ENCODE measurements at regions not wholly inside any gene's neighbourhood (a gene's known extent, or its start where the extent isn't known, plus 50 kb on each side); places are given as distances from the start of the nearest gene placed in this dataset.

DNA sequence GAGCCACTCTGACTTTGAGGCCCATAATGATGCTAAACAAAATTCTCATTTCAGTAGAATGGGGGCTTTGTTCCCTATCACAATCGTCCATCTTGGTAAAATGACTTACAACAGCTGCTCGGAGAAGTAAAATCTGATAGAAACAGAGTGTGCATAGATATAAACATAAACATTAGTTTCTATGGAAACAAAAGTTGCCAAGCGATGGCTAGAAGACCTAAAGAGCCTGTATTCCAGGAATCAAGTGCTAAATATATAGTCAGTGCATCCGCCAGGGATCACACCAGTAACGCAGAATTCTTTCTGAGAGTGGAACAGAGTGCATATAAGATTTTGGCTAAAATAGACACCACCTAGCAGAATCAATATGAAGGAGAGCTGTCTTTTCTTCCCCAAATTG, 91.2 kb upstream of the KAZN start:
- TF ChIP-seq CTCF (IDR thresholded peaks at IDR 0.05): no peak
- intact Hi-C loops (cut with DNase I): no loop called here
- ATAC-seq: no peak
- Histone ChIP-seq H3K36me3 (ENCODE audit: insufficient read depth in 1 of 2, low read depth in 1 of 2) (no peaks in the 10 kb centered on the region), H3K4me1 (no peaks in the 10 kb centered on the region), H3K9me3 (no peaks in the 10 kb centered on the region), H3K27ac (no peak overlapping the region), H3K4me3 (no peak overlapping the region), H3K27me3 (ENCODE audit: insufficient read depth in 3 of 3, low read length in 2 of 3) (peaks cover 0 to 2% (median 2%) of the 10 kb centered on the region in 3 donors)
- DNase-seq: no peak
- WGBS, 3 donors: 41 to 51% (median 45%) methylated on average over 5 of the region's 5 CpGs

GRCh38 chr1:14508613-14509012, 89.9 kb upstream of the KAZN start:
- DNase-seq (no peak), ATAC-seq (no peak)
- WGBS, 3 donors: 60 to 72% (median 70%) methylated on average over 6 of the region's 6 CpGs
- Histone ChIP-seq H3K27ac (no peak overlapping the region), H3K4me1 (no peaks in the 10 kb centered on the region), H3K9me3 (no peaks in the 10 kb centered on the region), H3K27me3 (ENCODE audit: insufficient read depth in 3 of 3, low read length in 2 of 3) (peaks cover 0 to 2% (median 2%) of the 10 kb centered on the region in 3 donors), H3K4me3 (no peak overlapping the region), H3K36me3 (ENCODE audit: insufficient read depth in 1 of 2, low read depth in 1 of 2) (no peaks in the 10 kb centered on the region)
- no peak for TF ChIP-seq CTCF (IDR thresholded peaks at IDR 0.05)
- intact Hi-C loops (cut with DNase I): no loop called here

DNA sequence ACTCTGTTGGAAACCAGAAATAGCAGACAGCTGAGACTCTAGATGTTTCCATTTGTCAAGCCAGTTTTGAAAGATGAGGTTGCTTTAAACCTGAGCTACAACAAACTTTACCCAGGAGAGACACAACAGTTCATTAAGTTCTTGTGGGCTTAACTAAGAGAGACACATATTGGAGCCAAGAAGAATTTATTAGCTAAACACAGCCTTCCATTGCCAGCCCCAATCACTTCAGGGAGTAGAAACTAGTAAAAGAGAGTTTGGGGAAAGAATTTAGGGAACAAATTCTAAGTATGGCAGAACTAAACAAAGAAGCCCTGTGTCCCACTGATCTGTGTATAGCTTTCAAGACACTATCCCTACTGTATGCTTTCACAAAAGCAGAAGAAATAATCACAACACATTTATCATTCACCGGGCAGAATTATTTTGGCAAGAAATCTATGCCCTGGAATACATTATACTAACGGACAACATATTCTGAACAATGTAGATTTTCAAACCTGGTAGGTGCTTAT, 87.3 kb upstream of the KAZN start:
- Histone ChIP-seq H3K9me3 (no peaks in the 10 kb centered on the region), H3K27me3 (ENCODE audit: insufficient read depth in 3 of 3, low read length in 2 of 3) (peaks cover 0 to 2% (median 2%) of the 10 kb centered on the region in 3 donors), H3K4me3 (no peak overlapping the region), H3K36me3 (ENCODE audit: insufficient read depth in 1 of 2, low read depth in 1 of 2) (no peaks in the 10 kb centered on the region), H3K27ac (no peak overlapping the region), H3K4me1 (no peaks in the 10 kb centered on the region)
- intact Hi-C loops (cut with DNase I): no loop called here
- no peak for ATAC-seq
- 67 to 71% (median 67%) methylated on average over 2 of the region's 2 CpGs for WGBS, 3 donors
- no peak for DNase-seq
- TF ChIP-seq CTCF (IDR thresholded peaks at IDR 0.05): no peak

- ATAC-seq (no peak), DNase-seq (no peak)
- H3K27ac ChIP-seq: no peak overlapping the region
- no peaks in the 10 kb centered on the region for H3K4me1 ChIP-seq
- 75 to 76% (median 75%) methylated on average over 14 of the region's 14 CpGs for WGBS, 3 donors
- H3K36me3 ChIP-seq (ENCODE audit: insufficient read depth in 1 of 2, low read depth in 1 of 2): no peaks in the 10 kb centered on the region
- H3K4me3 ChIP-seq: no peak overlapping the region
- peaks cover 0 to 2% (median under 1%) of the 10 kb centered on the region in 3 donors for H3K27me3 ChIP-seq (ENCODE audit: insufficient read depth in 3 of 3, low read length in 2 of 3)
- intact Hi-C loops (cut with DNase I): no loop called here
- no peaks in the 10 kb centered on the region for H3K9me3 ChIP-seq
- no peak for TF ChIP-seq CTCF (IDR thresholded peaks at IDR 0.05)
These were observed 86.5 kb upstream of the KAZN start for GRCh38 chr1:14511796-14512585.

Data from psoas muscle (tissue), 7 donors.